Esophagus muscularis mucosa (tissue), 4 donors: ENCODE measurements at regions not wholly inside any gene's neighbourhood (a gene's known extent, or its start where the extent isn't known, plus 50 kb on each side); places are given as distances from the start of the nearest gene placed in this dataset.

Source experiments
- DNase-seq: peaks from one replicate; pipeline ENCODE4 v3.0.0-alpha.2; 2017; ENCODE audit errors: extremely low spot score
- H3K27ac ChIP-seq, 4 donors: fragments of 200-600 bp; sonication (generic); replicated peaks in 1 of 4; 1 replicate in 3 of 4; 2 replicates in 1 of 4; pipeline ENCODE4 v1.5.1; 2016 to 2019; ENCODE audit warnings: mild to moderate bottlenecking in 1 of 4
- H3K27me3 ChIP-seq, 4 donors: fragments of 200-600 bp; sonication (generic); one replicate each; pipeline versions ENCODE4 v1.5.1 to v1.6.0; 2016 to 2019
- H3K36me3 ChIP-seq, 4 donors: fragments of 200-600 bp; sonication (generic); one replicate each; pipeline ENCODE4 v1.5.1; 2016 to 2019
- H3K4me1 ChIP-seq, 4 donors: fragments of 200-600 bp; sonication (generic); one replicate each; pipeline ENCODE4 v1.5.1; 2016 to 2019
- H3K4me3 ChIP-seq, 4 donors: fragments of 200-600 bp; sonication (generic); 1 replicate in 2 of 4; 2 replicates in 2 of 4; pipeline ENCODE4 v1.5.1; 2016 to 2019; ENCODE audit warnings: mild to moderate bottlenecking in 4 of 4, moderate library complexity in 1 of 4
- H3K9me3 ChIP-seq, 4 donors: fragments of 200-600 bp; sonication (generic); 1 replicate in 3 of 4; 2 replicates in 1 of 4; pipeline ENCODE4 v1.5.1; 2016 to 2019
- EP300 ChIP-seq: sonication (generic); formaldehyde crosslinking; IDR thresholded peaks from one replicate; pipeline ENCODE4 v1.6.1; 2017; ENCODE audit warnings: antibody characterized with exemption
- POLR2A ChIP-seq: fragments of 450-650 bp; IDR thresholded peaks from one replicate; pipeline ENCODE4 v1.6.1; 2017; ENCODE audit warnings: antibody characterized with exemption, moderate library complexity, mild to moderate bottlenecking, low read depth
- POLR2AphosphoS5 ChIP-seq, 2 donors: sonication (generic); formaldehyde crosslinking; IDR thresholded peaks; one replicate each; pipeline ENCODE4 v1.6.1; 2017; ENCODE audit warnings: antibody characterized with exemption in 2 of 2
- WGBS: methylation state at CpG from one replicate; pipeline ENCODE4 v1.1.5; 2018; 5-methylcytosine and 5-hydroxymethylcytosine counted together
- intact Hi-C: fragments of 100-400 bp; cut with DNase I; formaldehyde crosslinking; loops from one replicate; pipeline ENCODE4 v1.15.1; 2023
- TF ChIP-seq, protein P1 (sequence below), 3 experiments: fragments of 200-600 bp in 2 of 3; fragments of 450-650 bp in 1 of 3; sonication (generic) in 2 of 3; IDR thresholded peaks; one replicate each; pipeline ENCODE4 v1.5.1; 2017 to 2019; ENCODE audit warnings: antibody characterized with exemption in 3 of 3, mild to moderate bottlenecking in 2 of 3, moderate library complexity in 1 of 3

DNA sequence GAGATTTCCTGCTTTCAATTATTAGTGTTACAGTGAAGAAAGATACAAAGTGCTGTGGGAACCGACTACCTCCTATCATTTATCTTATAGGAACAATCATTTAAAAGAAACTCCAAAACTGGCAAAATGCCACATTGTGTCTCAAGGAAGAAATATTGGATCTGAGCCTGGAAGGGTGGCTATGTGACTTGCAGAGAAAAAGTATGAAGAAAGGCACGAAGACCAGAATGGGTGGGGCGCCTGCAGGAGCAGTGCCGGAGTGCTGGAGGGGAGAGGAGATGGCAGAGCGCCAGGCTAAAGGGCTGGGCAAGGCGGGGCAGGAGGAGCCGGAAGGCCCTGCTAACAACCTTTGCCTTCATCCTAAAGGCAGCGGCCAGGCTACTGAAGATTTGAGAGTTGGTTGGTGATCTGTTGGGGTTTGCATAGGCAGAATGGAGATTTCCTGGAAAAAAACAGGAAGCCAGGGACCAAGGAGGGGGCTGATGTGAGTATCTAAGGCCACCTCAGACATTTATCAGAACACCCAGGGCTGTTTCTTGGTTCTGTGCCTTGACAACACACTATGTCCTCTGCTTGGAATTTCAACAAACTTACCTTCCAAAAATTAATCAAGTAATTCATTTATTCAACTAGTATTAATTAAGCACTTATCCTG lies 125.6 kb downstream of the MAFB start:
- WGBS: 29% methylated on average over 8 of the region's 8 CpGs
- no peak for TF ChIP-seq EP300
- TF ChIP-seq, protein P1, sequence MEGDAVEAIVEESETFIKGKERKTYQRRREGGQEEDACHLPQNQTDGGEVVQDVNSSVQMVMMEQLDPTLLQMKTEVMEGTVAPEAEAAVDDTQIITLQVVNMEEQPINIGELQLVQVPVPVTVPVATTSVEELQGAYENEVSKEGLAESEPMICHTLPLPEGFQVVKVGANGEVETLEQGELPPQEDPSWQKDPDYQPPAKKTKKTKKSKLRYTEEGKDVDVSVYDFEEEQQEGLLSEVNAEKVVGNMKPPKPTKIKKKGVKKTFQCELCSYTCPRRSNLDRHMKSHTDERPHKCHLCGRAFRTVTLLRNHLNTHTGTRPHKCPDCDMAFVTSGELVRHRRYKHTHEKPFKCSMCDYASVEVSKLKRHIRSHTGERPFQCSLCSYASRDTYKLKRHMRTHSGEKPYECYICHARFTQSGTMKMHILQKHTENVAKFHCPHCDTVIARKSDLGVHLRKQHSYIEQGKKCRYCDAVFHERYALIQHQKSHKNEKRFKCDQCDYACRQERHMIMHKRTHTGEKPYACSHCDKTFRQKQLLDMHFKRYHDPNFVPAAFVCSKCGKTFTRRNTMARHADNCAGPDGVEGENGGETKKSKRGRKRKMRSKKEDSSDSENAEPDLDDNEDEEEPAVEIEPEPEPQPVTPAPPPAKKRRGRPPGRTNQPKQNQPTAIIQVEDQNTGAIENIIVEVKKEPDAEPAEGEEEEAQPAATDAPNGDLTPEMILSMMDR (IDR thresholded peaks at IDR 0.05): no peak
- no peak for TF ChIP-seq POLR2A
- DNase-seq: no peak

DNA sequence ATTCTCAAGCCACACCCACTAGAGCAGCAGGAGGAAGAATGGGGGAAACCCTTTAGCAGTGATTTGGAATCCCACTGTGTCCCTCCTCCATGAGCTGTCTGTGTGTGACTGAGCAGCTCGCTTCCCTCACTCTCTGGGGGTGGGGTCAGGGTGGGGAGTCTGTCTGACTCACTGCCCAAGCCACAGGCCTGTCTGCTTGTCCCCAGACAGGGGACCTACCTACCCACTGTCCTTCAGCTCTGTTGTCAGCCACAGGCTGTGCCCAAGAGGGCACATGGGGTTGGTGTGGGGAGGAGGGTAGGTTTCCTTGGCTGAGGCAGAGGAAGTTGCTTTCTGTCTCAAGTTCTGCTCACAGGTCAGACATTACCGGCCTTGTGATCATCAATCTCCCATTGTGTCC lies 127.0 kb downstream of the MAFB start:
- no peaks in the 10 kb centered on the region for H3K36me3 ChIP-seq
- no peak for DNase-seq
- H3K4me3 ChIP-seq: no peak overlapping the region
- peaks cover 0 to 20% (median 15%) of the 10 kb centered on the region in 4 donors for H3K4me1 ChIP-seq
- H3K27me3 ChIP-seq: no peaks in the 10 kb centered on the region
- intact Hi-C loops: no loop called here
- WGBS: 51% methylated on average over 2 of the region's 2 CpGs
- TF ChIP-seq, protein P1 (IDR thresholded peaks at IDR 0.05): no peak
- TF ChIP-seq POLR2AphosphoS5 (IDR thresholded peaks at IDR 0.05): no peak
- TF ChIP-seq EP300: no peak
- no peak for TF ChIP-seq POLR2A
- no peaks in the 10 kb centered on the region for H3K9me3 ChIP-seq
- no peak overlapping the region for H3K27ac ChIP-seq

More for the DNA sequence above, 125.6 kb downstream of the MAFB start:
- Histone ChIP-seq H3K27ac (no peak overlapping the region), H3K4me3 (no peak overlapping the region), H3K4me1 (peaks cover 0 to 20% (median 15%) of the 10 kb centered on the region in 4 donors), H3K9me3 (no peaks in the 10 kb centered on the region), H3K27me3 (no peaks in the 10 kb centered on the region), H3K36me3 (no peaks in the 10 kb centered on the region)
- intact Hi-C loops: no loop called here

DNA sequence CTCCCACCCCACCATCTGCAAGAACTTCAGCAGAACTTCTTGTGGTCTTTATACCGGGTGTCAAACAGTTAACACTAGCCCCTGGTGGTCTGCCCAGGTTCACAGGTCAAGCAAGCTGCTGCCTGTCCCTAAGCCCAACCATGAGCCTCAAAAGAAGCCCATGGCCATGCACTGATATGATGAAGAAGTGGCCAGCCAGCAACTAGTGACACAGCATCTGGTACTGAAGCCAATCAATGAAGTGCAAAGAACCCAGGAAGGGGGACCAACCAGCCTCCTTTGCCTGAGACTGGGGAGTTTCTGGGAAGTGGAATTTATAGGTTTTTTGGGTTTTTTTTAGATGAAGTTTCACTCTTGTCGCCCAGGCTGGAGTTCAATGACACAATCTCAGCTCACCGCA lies 127.8 kb downstream of the MAFB start:
- H3K9me3 ChIP-seq: no peaks in the 10 kb centered on the region
- H3K4me3 ChIP-seq: no peak overlapping the region
- no peak for DNase-seq
- H3K27me3 ChIP-seq: no peaks in the 10 kb centered on the region
- no peak overlapping the region for H3K27ac ChIP-seq
- no peak for TF ChIP-seq POLR2AphosphoS5 (IDR thresholded peaks at IDR 0.05)
- TF ChIP-seq POLR2A: no peak
- no peak for TF ChIP-seq EP300
- TF ChIP-seq, protein P1 (IDR thresholded peaks at IDR 0.05): no peak
- no peaks in the 10 kb centered on the region for H3K36me3 ChIP-seq
- peaks cover 0 to 20% (median 15%) of the 10 kb centered on the region in 4 donors for H3K4me1 ChIP-seq
- intact Hi-C loops: no loop called here
- WGBS: 97% methylated on average over 3 of the region's 3 CpGs

DNA sequence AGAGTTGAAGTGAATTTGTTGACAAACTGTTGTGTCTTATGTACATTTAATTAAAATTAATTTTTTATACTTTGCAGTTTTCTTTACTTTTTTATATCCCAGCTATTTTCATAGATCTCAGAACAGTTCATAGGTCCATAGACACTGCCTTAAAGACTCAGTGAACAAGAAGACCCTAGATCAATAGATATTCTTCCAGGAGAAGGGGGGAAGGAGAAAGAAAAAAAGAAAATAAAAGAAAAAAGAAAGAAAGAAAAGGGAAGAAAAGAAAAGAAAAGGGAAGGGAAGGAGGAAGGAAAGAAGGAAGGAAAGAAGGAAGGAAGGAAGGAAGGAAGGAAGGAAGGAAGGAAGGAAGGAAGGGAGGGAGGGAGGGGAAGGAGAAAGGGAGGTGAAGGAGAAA lies 130.8 kb downstream of the MAFB start:
- Histone ChIP-seq H3K27me3 (no peaks in the 10 kb centered on the region), H3K4me1 (peaks cover 0 to 5% (median 2%) of the 10 kb centered on the region in 4 donors), H3K27ac (no peak overlapping the region), H3K4me3 (no peak overlapping the region), H3K36me3 (no peaks in the 10 kb centered on the region), H3K9me3 (no peaks in the 10 kb centered on the region)
- TF ChIP-seq POLR2A: no peak
- TF ChIP-seq, protein P1 (IDR thresholded peaks at IDR 0.05): no peak
- no peak for TF ChIP-seq EP300
- TF ChIP-seq POLR2AphosphoS5 (IDR thresholded peaks at IDR 0.05): no peak
- no peak for DNase-seq
- intact Hi-C loops: no loop called here

DNA sequence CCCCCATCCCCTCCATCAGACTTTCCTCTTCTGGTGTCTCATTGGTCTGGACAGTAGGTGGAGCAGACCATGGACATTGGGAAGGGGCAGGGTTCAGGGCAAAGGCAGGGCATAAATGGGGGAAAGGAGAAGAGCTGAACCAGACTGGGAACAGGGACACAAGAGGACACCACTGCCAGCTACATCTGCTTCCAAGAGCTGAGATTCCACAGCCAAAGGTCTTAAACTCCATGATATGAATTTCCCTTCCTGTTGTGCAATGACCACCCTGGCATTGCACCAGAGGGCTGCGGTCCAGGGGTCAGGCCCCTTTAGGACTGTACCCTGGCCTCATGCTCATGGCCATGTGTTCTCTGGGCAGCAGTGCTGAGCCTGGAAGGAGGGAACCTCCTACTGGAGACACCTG lies 137.9 kb downstream of the MAFB start:
- H3K27ac ChIP-seq: no peak overlapping the region

More for the DNA sequence above, 137.9 kb downstream of the MAFB start:
- no peaks in the 10 kb centered on the region for H3K9me3 ChIP-seq
- no peaks in the 10 kb centered on the region for H3K36me3 ChIP-seq
- no peak overlapping the region for H3K4me3 ChIP-seq
- no peak for DNase-seq
- 100% methylated on average over 1 of the region's 1 CpG for WGBS
- intact Hi-C loops: no loop called here
- H3K4me1 ChIP-seq: no peaks in the 10 kb centered on the region
- H3K27me3 ChIP-seq: no peaks in the 10 kb centered on the region
- TF ChIP-seq POLR2A (no peak), EP300 (no peak), POLR2AphosphoS5 (IDR thresholded peaks at IDR 0.05) (no peak)
- TF ChIP-seq, protein P1 (IDR thresholded peaks at IDR 0.05): no peak
